HG03095 (cell line): ENCODE measurements at regions not wholly inside any gene's neighbourhood (a gene's known extent, or its start where the extent isn't known, plus 50 kb on each side); places are given as distances from the start of the nearest gene placed in this dataset.
"Not testable (repeated sequence)": the region's sequence is repeated elsewhere in the genome, so short reads cannot be mapped to it uniquely, and the experiment has no call there.

Experiments
- ATAC-seq: cut with Tn5 transposase; IDR thresholded peaks from one replicate; pipeline ENCODE4 v1.9.1; 2021; ENCODE audit warnings: moderate library complexity; ENCODE audit not compliant: unreplicated experiment

GRCh38 chr10:78207216-78207615, 173.6 kb downstream of the RPS24 start:
- ATAC-seq = no peak

- ATAC-seq = no peak
These were observed 174.1 kb downstream of the RPS24 start for GRCh38 chr10:78207776-78208175.

- ATAC-seq = no peak
These were observed 176.3 kb downstream of the RPS24 start for GRCh38 chr10:78209970-78210369.

- ATAC-seq = no peak
These were observed 176.9 kb downstream of the RPS24 start for GRCh38 chr10:78210548-78210947.

- ATAC-seq = no peak
These were observed 177.3 kb downstream of the RPS24 start for GRCh38 chr10:78210976-78211375.

GRCh38 chr10:78211561-78212051, 177.9 kb downstream of the RPS24 start:
- ATAC-seq = no peak

- ATAC-seq = no peak
These were observed 178.6 kb downstream of the RPS24 start for GRCh38 chr10:78212060-78212785.

- ATAC-seq = no peak
These were observed 179.1 kb downstream of the RPS24 start for GRCh38 chr10:78212786-78213175.

GRCh38 chr10:78214955-78215354, 181.3 kb downstream of the RPS24 start:
- no peak for ATAC-seq

GRCh38 chr10:78215645-78216044, 182.0 kb downstream of the RPS24 start:
- no peak for ATAC-seq

GRCh38 chr10:78217336-78217735, 183.7 kb downstream of the RPS24 start:
- ATAC-seq = no peak

GRCh38 chr10:78218798-78219490, 185.3 kb downstream of the RPS24 start:
- no peak for ATAC-seq

- ATAC-seq = not testable (repeated sequence)
These were observed 185.9 kb downstream of the RPS24 start for GRCh38 chr10:78219568-78219967.

- ATAC-seq = no peak
These were observed 187.1 kb downstream of the RPS24 start for GRCh38 chr10:78220781-78221180.

- ATAC-seq = no peak
These were observed 188.6 kb downstream of the RPS24 start for GRCh38 chr10:78222096-78222790.

- no peak for ATAC-seq
These were observed 189.4 kb downstream of the RPS24 start for GRCh38 chr10:78223088-78223487.

GRCh38 chr10:78224602-78225001, 190.9 kb downstream of the RPS24 start:
- ATAC-seq = no peak

- ATAC-seq = no peak
These were observed 191.9 kb downstream of the RPS24 start for GRCh38 chr10:78225594-78225993.

- no peak for ATAC-seq
These were observed 195.8 kb downstream of the RPS24 start for GRCh38 chr10:78229489-78229888.

- ATAC-seq = no peak
These were observed 196.4 kb downstream of the RPS24 start for GRCh38 chr10:78229950-78230675.

GRCh38 chr10:78231327-78231726, 197.7 kb downstream of the RPS24 start:
- ATAC-seq = no peak
